Right atrium auricular region (tissue), 2 donors: ENCODE measurements at regions not wholly inside any gene's neighbourhood (a gene's known extent, or its start where the extent isn't known, plus 50 kb on each side); places are given as distances from the start of the nearest gene placed in this dataset.

Source experiments
- DNase-seq: peaks from one replicate; pipeline ENCODE4 v3.0.0-alpha.2; 2019; ENCODE audit warnings: low spot score
- H3K27ac ChIP-seq, 2 donors: fragments of 200-600 bp; sonication (generic); 1 replicate in 1 of 2; 2 replicates in 1 of 2; pipeline ENCODE4 v1.5.1; 2016 to 2019
- H3K27me3 ChIP-seq, 2 donors: fragments of 200-600 bp; sonication (generic); one replicate each; pipeline versions ENCODE4 v1.5.1 to v1.6.0; 2017 to 2019
- H3K36me3 ChIP-seq: fragments of 200-600 bp; sonication (generic); one replicate; pipeline ENCODE4 v1.5.1; 2016
- H3K4me1 ChIP-seq, 2 donors: fragments of 200-600 bp; sonication (generic); one replicate each; pipeline versions ENCODE4 v1.5.1 to v1.6.0; 2017 to 2019
- H3K4me3 ChIP-seq, 2 donors: fragments of 200-600 bp; sonication (generic); 1 replicate in 1 of 2; 2 replicates in 1 of 2; pipeline ENCODE4 v1.5.1; 2017 to 2019; ENCODE audit warnings: mild to moderate bottlenecking in 1 of 2, moderate library complexity in 1 of 2
- H3K9me3 ChIP-seq, 2 donors: fragments of 200-600 bp; sonication (generic); one replicate each; pipeline ENCODE4 v1.5.1; 2019
- TF ChIP-seq, protein P1 (sequence below), 2 donors: fragments of 200-600 bp; sonication (generic); IDR thresholded peaks; one replicate each; pipeline ENCODE4 v1.5.1; 2019; ENCODE audit warnings: antibody characterized with exemption in 2 of 2

- H3K4me3 ChIP-seq = no peak overlapping the region
- no peaks in the 10 kb centered on the region for H3K9me3 ChIP-seq
- H3K36me3 ChIP-seq = no peaks in the 10 kb centered on the region
- H3K27me3 ChIP-seq = no peaks in the 10 kb centered on the region
- H3K27ac ChIP-seq = no peak overlapping the region
- TF ChIP-seq, protein P1, sequence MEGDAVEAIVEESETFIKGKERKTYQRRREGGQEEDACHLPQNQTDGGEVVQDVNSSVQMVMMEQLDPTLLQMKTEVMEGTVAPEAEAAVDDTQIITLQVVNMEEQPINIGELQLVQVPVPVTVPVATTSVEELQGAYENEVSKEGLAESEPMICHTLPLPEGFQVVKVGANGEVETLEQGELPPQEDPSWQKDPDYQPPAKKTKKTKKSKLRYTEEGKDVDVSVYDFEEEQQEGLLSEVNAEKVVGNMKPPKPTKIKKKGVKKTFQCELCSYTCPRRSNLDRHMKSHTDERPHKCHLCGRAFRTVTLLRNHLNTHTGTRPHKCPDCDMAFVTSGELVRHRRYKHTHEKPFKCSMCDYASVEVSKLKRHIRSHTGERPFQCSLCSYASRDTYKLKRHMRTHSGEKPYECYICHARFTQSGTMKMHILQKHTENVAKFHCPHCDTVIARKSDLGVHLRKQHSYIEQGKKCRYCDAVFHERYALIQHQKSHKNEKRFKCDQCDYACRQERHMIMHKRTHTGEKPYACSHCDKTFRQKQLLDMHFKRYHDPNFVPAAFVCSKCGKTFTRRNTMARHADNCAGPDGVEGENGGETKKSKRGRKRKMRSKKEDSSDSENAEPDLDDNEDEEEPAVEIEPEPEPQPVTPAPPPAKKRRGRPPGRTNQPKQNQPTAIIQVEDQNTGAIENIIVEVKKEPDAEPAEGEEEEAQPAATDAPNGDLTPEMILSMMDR (IDR thresholded peaks at IDR 0.05) = no peak
- peaks cover 0 to 4% of the 10 kb centered on the region in 2 donors for H3K4me1 ChIP-seq
- DNase-seq = no peak
These were observed 668.8 kb downstream of the TDRD15 start for GRCh38 chr2:21792571-21792970.

- Histone ChIP-seq H3K36me3 (no peaks in the 10 kb centered on the region), H3K4me1 (peaks cover 0 to 4% of the 10 kb centered on the region in 2 donors), H3K27me3 (no peaks in the 10 kb centered on the region), H3K27ac (no peak overlapping the region), H3K9me3 (no peaks in the 10 kb centered on the region), H3K4me3 (no peak overlapping the region)
- no peak for DNase-seq
- TF ChIP-seq, protein P1 (IDR thresholded peaks at IDR 0.05) = no peak
These were observed 669.7 kb downstream of the TDRD15 start for GRCh38 chr2:21793461-21793860.

DNA sequence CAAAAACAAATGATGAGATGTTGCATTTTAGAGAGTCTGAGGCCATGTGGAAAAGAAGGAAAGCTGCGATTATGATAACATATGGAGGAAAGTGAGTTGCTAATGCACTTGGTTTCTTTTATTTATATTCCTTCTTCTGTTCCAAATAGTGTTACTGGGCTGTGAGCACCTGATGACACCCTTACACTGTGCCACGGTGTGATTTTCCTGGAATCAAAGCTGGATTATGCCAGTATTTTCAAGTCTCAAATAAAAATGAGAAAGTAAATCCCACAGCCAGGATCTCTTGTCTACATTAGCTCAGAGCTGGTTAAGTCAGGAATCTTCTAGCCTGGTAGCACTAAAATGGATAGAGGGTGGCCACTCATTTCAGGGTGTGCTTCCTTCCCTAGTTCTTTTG lies 670.8 kb downstream of the TDRD15 start:
- Histone ChIP-seq H3K4me1 (peaks cover 0 to 4% of the 10 kb centered on the region in 2 donors), H3K9me3 (no peaks in the 10 kb centered on the region), H3K27me3 (no peaks in the 10 kb centered on the region), H3K27ac (peak overlapping the region in 1 of 2 donors; percentile 30), H3K36me3 (no peaks in the 10 kb centered on the region), H3K4me3 (no peak overlapping the region)
- DNase-seq = no peak
- TF ChIP-seq, protein P1 (IDR thresholded peaks at IDR 0.05) = no peak

DNA sequence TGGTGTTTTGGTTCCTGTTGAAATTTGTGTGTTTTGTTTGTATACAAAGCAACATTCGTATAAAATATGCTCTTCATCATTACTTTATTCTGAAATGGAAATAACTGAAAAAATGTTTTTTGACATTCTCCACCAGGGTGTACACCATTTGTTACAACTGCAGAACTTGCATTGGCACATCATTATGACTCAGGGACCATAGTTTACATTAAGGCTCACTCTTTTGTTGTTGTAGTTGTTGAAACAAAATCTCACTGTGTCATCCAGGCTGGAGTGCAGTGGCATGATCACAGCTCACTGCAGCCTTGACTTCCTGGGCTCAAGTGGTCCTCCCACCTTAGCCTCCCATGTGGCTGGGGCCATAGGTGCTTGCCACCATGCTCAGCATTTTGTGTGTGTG lies 676.6 kb downstream of the TDRD15 start:
- no peaks in the 10 kb centered on the region for H3K36me3 ChIP-seq
- TF ChIP-seq, protein P1 (IDR thresholded peaks at IDR 0.05) = no peak
- H3K27me3 ChIP-seq = no peaks in the 10 kb centered on the region
- H3K9me3 ChIP-seq = no peaks in the 10 kb centered on the region
- H3K4me1 ChIP-seq = no peaks in the 10 kb centered on the region
- no peak overlapping the region for H3K27ac ChIP-seq
- H3K4me3 ChIP-seq = no peak overlapping the region
- DNase-seq = no peak

- no peaks in the 10 kb centered on the region for H3K27me3 ChIP-seq
- TF ChIP-seq, protein P1 (IDR thresholded peaks at IDR 0.05) = no peak
- peak overlapping the region in 1 of 2 donors; percentile 30 for H3K27ac ChIP-seq
- no peaks in the 10 kb centered on the region for H3K9me3 ChIP-seq
- H3K4me1 ChIP-seq = no peaks in the 10 kb centered on the region
- no peak for DNase-seq
- H3K4me3 ChIP-seq = no peak overlapping the region
- no peaks in the 10 kb centered on the region for H3K36me3 ChIP-seq
These were observed 679.8 kb downstream of the TDRD15 start for GRCh38 chr2:21803550-21803949.

- no peaks in the 10 kb centered on the region for H3K4me1 ChIP-seq
- no peak overlapping the region for H3K4me3 ChIP-seq
- peak overlapping the region in 1 of 2 donors; percentile 30 for H3K27ac ChIP-seq
- TF ChIP-seq, protein P1 (IDR thresholded peaks at IDR 0.05) = no peak
- H3K36me3 ChIP-seq = no peaks in the 10 kb centered on the region
- H3K9me3 ChIP-seq = no peaks in the 10 kb centered on the region
- no peak for DNase-seq
- no peaks in the 10 kb centered on the region for H3K27me3 ChIP-seq
These were observed 680.4 kb downstream of the TDRD15 start for GRCh38 chr2:21804151-21804550.
